ENCODE measurements at regions not wholly inside any gene's neighbourhood (a gene's known extent, or its start where the extent isn't known, plus 50 kb on each side); places are given as distances from the start of the nearest gene placed in this dataset.

DNA sequence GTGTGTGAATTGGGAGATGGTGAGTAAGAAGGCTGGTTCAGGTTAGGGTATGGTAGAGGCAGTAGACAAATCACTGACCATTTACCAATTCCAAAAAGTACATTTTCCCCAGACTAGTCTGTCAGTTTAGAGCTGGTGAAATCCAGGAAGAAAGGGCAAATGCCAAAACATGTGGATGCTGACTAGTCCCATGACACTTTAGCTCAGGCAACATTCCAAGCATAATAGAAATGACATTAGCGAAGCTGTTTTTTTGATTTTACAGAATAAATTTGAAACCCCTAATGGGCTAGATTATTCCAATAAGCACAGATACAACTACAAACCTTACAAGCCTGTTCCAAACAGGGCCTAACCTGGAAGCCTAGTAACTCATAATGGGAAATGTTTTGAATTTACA, 884.2 kb downstream of the FLRT2 start:
- TF ChIP-seq, protein P1, sequence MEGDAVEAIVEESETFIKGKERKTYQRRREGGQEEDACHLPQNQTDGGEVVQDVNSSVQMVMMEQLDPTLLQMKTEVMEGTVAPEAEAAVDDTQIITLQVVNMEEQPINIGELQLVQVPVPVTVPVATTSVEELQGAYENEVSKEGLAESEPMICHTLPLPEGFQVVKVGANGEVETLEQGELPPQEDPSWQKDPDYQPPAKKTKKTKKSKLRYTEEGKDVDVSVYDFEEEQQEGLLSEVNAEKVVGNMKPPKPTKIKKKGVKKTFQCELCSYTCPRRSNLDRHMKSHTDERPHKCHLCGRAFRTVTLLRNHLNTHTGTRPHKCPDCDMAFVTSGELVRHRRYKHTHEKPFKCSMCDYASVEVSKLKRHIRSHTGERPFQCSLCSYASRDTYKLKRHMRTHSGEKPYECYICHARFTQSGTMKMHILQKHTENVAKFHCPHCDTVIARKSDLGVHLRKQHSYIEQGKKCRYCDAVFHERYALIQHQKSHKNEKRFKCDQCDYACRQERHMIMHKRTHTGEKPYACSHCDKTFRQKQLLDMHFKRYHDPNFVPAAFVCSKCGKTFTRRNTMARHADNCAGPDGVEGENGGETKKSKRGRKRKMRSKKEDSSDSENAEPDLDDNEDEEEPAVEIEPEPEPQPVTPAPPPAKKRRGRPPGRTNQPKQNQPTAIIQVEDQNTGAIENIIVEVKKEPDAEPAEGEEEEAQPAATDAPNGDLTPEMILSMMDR (IDR thresholded peaks at IDR 0.05) = no peak
- TF ChIP-seq POLR2A (IDR thresholded peaks at IDR 0.05) (no peak), POLR2AphosphoS5 (IDR thresholded peaks at IDR 0.05) (no peak)

Data from breast epithelium (tissue), 3 donors.